HT-29 (cell line): ENCODE measurements at regions not wholly inside any gene's neighbourhood (a gene's known extent, or its start where the extent isn't known, plus 50 kb on each side); places are given as distances from the start of the nearest gene placed in this dataset.

Source experiments
- DNase-seq: peaks from one replicate; pipeline ENCODE4 v3.0.0-alpha.2; 2015; ENCODE audit warnings: low spot score

DNA sequence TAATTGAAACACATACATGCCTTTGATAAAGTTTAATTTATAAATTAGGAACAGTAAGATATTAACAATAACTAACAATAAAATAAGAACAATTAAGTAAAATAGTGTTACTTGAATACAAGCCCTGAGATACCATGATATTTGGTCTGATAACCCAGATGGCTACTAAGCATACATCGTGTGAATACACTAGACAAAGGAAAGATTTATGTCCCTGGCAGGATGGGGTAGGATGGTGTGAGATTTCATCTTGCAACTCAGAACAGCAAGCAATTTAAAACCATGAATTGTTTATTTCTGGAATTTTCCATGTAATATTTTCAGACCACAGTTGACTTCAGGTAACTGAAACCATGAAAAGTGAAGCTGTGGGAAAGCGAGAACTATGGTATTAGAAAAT is 169.5 kb downstream of the DIPK2A start:
- DNase-seq, result no peak

DNA sequence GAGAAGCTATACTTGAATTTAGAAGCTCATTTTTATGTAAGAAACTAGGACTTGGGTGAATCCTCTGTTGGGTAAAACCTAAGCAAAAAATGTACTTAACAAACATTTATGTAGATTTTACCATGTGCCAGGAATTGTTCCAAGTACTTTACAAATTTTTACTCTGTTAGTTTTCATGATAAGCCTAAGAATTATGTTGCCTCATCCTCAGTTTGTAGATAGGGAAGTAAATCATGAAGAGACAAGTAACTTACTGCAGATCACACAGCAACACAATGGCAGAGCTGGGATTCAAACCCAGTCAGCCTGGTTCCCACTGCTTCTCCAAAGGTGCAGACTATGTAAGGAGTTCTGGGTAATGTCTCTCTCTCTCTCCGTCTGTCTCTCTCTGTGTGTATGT is 169.9 kb downstream of the DIPK2A start:
- DNase-seq, result no peak

- DNase-seq, result no peak
These were observed 170.7 kb downstream of the DIPK2A start for GRCh38 chr3:144142151-144142840.

DNA sequence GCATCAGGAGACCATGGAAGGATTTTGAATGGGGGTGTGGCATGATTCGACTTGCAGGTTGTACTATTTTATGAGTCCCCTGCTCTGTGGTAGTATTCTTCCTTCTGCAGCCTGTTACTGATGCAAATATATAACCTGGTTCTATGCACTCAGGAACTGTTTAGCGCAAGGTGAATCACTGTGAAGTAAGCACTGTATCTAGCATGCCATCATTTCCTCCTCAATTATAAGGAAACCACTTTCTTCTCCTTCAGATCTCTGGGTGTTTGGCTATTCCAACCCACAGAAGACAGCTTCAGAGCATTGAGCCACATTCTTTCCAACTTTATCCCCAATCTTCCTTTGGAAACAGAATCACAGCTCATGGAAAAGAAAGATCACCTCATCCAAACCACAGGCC is 176.7 kb downstream of the DIPK2A start:
- no peak for DNase-seq

DNA sequence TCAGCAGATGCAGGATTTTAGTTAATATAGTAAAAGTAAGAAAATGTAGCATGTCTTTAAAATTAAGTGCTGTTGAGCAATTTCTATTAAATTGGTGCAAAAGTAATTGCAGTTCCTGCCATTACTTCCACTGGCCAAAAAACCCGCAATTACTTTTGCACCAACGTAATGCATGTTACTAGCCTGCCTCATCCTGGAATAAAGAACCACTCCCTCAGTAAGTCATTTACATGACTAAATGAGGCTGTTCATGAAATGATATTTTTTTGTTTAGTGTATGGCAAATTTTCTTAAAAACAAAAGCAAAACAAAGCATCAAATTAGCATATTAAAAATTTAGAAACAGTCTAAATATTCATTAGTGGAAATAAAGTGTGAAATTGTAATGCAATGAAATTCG is 180.4 kb downstream of the DIPK2A start:
- DNase-seq, result no peak

DNA sequence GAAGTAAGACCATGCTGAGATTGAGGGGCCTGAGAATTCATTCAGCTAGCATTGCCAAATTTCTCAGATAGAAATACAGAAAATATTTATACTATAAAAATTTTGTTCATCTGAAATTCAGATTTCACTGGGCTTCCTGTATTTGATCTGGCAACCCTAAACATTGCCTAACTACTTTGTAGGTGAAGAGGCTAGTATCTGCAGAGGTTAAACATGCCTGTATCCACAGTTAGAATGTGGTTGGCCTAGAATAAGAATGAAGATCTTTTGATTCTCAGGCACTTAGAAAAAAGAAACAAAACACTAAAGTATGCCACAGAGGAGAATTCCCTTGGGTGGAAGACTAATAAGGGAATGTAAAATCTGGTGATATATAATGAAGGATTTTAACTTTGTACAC is 189.0 kb downstream of the DIPK2A start:
- no peak for DNase-seq

- DNase-seq, result no peak
These were observed 190.4 kb downstream of the DIPK2A start for GRCh38 chr3:144162042-144162441.

DNA sequence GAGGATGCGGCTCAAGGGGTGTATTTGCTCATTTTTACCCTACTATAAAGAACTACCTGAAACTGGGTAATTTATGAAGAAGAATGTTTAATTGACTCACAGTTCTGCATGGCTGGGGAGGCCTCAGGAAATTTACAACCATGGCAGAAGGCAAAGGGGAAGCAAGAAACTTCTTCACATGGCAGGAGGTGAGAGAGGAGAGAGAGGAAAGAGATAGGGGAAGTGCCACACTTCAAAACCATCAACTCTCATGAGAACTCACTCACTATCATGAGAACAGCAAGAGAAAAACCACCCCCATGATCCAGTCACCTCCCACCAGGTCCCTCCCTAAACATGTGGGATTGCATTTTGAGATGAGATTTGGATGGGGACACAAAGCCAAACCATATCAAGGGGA is 192.7 kb downstream of the DIPK2A start:
- no peak for DNase-seq

GRCh38 chr3:144165482-144165881 is 193.9 kb downstream of the DIPK2A start:
- no peak for DNase-seq

GRCh38 chr3:144167634-144168033 is 196.0 kb downstream of the DIPK2A start:
- no peak for DNase-seq

- DNase-seq, result no peak
These were observed 201.9 kb downstream of the DIPK2A start for GRCh38 chr3:144173491-144173890.

DNA sequence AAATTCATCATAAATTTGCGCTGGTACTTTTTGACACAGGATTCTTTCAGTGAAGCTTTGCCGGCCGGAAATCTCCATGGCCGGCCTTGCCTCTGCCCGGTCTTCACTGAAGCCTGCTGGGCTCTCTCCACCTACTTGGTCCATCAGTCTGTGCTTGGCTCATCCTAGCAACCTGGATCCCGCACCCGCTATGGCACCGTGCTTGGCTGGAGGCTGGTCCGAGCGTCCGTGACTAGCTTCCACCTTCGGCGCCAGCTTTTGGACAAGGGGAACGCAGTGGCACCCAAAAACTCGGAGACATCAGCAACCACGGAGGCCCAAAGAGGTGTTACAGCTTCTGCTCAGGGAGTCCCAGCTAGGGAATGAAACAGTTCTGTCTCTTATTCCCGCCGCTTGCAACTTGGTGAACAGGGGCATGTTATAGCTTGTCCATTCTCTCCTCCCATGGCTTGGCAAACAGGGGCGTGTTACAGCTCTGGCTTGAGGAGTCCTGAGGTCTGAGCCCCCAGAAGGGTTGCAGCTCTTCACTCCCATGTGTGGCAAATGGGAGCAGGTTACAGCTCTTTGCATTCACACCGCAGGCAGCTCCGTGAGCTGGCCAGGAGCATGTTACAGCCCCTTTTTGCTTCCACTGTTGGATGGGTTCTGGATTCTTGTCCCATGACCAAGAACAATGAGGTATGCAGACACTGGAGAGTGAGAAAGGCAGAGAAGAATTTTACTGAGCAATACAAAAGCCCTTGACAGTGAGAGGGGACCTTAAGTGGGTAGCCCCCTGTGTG is 204.2 kb downstream of the DIPK2A start:
- no peak for DNase-seq

DNA sequence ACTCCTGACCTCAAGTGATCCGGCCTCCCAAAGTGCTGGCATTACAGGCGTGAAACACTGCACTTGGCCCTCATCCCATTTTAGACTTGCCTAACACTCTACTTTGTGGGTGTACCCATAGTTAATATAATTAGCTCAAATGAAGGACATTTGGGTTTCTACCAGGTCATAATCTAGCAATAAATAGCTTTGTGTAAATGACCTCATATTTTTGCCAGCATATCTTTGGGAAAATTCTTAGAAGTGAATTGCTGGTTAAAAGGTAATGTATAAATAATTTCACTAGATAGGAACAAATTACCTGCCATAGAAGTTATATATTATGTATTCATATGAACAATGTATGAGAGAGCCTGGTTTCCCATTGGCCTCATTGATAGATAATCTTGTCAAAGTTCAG is 206.0 kb downstream of the DIPK2A start:
- no peak for DNase-seq

- DNase-seq, result no peak
These were observed 207.0 kb downstream of the DIPK2A start for GRCh38 chr3:144178607-144179006.

DNA sequence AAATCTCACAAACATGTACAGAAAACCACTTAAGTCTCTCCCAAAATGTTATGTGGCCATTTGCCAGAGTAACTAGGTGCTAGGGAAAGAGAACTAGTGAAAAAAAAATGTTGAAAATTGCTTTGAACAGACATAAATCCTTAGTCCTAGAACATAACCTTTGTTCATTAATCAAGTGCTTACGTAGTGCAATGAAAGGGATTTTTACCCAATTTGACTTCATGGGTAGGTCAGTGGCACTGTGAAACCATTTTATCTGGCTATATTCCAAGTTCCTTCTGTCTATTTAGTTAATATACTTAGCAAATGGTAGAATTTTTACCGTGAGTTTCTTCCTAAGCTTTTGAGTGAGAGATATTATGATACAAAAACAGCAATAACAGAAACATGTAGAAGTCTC is 209.4 kb downstream of the DIPK2A start:
- no peak for DNase-seq

DNA sequence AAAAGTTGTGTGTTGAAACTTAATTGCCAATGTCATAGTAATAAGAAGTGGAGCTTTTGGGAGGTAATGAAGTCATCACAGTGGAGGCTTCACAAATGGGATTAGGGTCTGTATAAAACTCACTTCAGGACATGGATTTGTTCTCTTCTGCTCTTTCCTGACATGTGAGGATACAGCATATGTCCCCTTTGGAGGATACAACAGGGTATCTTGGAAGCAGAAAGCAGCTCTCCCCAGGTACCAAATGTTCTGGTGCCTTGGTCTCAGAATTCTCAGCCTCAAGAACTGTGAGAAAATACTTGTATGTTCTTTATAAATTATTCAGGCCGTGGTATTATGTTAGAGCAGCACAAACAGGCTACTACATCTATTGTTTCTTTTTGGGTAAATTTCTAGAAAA is 210.9 kb downstream of the DIPK2A start:
- DNase-seq, result no peak

GRCh38 chr3:144185276-144185675 is 213.7 kb downstream of the DIPK2A start:
- no peak for DNase-seq

DNA sequence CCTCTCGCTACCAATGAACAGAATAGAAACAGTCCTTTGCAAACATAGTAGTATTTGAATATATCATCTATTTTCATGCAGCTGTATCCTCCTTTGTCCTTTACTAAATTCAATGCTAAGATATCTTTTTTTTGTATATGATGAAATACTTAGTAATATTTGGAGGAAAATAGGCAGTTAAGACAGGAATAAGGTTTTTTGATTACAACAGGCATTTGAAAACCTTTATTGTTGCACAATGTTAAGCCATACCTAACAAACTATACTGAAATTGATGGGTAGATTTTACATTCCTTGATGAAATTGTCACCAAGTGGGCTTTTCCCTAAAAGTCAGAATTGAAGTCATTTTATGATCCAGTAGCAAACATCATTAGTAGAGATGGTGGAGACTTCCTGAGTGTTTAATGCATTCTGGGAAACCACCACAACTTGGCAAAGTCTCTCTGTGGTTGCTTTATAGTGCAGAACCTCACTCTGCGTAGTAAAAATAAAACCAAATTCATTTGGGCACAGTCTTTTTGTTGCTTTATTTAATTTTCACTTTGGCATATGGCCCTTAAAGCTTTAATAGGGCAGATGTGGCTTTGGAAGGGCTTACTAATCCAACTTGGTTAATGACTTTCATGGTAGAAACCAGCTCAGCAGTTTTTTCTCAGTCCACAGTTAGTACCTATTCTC is 216.0 kb downstream of the DIPK2A start:
- DNase-seq, result no peak

DNA sequence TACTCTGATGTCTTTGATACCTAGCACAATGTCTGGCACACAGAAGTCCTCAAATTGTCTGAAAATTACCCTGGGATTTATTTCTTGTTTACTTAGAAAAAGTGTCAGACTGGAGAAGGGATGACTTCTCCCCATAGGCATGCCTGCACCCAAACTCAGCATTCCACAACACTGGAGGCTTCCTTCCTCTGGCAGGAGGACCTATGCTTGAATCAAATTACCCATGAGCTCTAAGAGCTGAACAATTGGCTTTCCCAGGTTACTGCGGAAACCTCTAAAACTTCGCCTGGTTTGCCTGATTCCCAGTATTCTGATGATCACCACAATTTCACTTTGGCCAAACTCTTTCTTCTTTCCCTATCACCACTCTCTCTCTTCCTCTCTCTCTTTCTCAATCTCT is 217.4 kb downstream of the DIPK2A start:
- no peak for DNase-seq

- DNase-seq, result no peak
These were observed 225.5 kb downstream of the DIPK2A start for GRCh38 chr3:144197116-144197515.

DNA sequence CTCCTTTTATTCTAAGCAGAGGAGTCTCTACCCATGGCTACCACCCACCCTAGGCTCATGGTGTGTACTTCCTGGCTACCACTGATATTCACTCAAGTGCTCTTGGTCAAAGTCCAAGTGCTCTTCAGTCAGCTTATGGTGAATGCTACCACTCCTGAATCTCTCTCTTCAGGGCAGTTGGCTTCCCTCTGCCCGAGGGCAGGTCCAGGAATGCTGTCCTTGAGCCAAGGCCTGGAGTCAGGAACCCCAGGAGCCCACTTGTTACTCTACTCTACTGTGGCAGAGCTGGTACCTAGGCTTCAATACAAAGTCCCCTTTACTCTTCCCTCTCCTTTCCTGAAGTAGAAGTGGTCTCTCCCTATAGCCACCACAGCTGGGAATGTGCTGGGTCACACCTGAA is 226.0 kb downstream of the DIPK2A start:
- DNase-seq, result no peak

- no peak for DNase-seq
These were observed 228.4 kb downstream of the DIPK2A start for GRCh38 chr3:144200004-144200403.

- DNase-seq, result no peak
These were observed 228.8 kb downstream of the DIPK2A start for GRCh38 chr3:144200466-144200865.
